ENCODE measurements at regions not wholly inside any gene's neighbourhood (a gene's known extent, or its start where the extent isn't known, plus 50 kb on each side); places are given as distances from the start of the nearest gene placed in this dataset.

DNA sequence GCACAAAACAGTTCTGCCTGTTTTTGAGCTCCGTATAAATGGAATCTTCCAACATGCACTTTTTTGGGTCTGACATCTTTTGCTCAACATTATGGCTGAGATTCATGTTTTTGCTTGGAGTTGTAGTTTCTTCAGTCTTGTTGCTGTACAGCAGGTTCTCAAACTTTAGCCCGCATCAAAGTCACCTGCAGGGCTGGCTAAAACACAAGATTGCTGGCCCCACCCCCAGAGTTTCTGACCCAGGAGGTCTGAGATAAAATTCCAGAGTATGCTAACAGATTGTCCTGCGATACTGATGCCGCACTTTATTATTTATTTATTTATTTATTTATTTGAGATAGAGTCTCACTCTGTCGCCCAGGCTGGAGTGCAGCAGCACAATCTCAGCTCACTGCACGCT lies 79.8 kb upstream of the WASF3 start:
- TF ChIP-seq POLR2AphosphoS5 (IDR thresholded peaks at IDR 0.05) (no peak), POLR2A (IDR thresholded peaks at IDR 0.05) (no peak), EP300 (IDR thresholded peaks at IDR 0.05; ENCODE audit: low read depth) (no peak)
- TF ChIP-seq, protein P1, sequence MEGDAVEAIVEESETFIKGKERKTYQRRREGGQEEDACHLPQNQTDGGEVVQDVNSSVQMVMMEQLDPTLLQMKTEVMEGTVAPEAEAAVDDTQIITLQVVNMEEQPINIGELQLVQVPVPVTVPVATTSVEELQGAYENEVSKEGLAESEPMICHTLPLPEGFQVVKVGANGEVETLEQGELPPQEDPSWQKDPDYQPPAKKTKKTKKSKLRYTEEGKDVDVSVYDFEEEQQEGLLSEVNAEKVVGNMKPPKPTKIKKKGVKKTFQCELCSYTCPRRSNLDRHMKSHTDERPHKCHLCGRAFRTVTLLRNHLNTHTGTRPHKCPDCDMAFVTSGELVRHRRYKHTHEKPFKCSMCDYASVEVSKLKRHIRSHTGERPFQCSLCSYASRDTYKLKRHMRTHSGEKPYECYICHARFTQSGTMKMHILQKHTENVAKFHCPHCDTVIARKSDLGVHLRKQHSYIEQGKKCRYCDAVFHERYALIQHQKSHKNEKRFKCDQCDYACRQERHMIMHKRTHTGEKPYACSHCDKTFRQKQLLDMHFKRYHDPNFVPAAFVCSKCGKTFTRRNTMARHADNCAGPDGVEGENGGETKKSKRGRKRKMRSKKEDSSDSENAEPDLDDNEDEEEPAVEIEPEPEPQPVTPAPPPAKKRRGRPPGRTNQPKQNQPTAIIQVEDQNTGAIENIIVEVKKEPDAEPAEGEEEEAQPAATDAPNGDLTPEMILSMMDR (IDR thresholded peaks at IDR 0.05) = no peak

Measured in transverse colon (tissue), 4 donors.